ENCODE measurements at regions not wholly inside any gene's neighbourhood (a gene's known extent, or its start where the extent isn't known, plus 50 kb on each side); places are given as distances from the start of the nearest gene placed in this dataset.
"Not testable (repeated sequence)": the region's sequence is repeated elsewhere in the genome, so short reads cannot be mapped to it uniquely, and the experiment has no call there.

- FAIRE-seq (peak; percentile 33), DNase-seq (ENCODE audit: insufficient read length, low spot score) (no peak)
Observed at GRCh38 chr12:9380650-9381049, 172.5 kb upstream of the PZP start.

GRCh38 chr12:9379023-9379742 is 171.0 kb upstream of the PZP start:
- DNase-seq (ENCODE audit: insufficient read length, low spot score) (no peak), FAIRE-seq (no peak)

GRCh38 chr12:9378430-9378835 is 170.2 kb upstream of the PZP start:
- no peak for FAIRE-seq
- peak; percentile 26 for DNase-seq (ENCODE audit: insufficient read length, low spot score)

- DNase-seq (ENCODE audit: insufficient read length, low spot score), result no peak
- no peak for FAIRE-seq
Observed at GRCh38 chr12:9372202-9372601, 164.0 kb upstream of the PZP start.

- FAIRE-seq (no peak), DNase-seq (ENCODE audit: insufficient read length, low spot score) (no peak)
Observed at GRCh38 chr12:9367828-9368227, 159.6 kb upstream of the PZP start.

- FAIRE-seq, result no peak
- DNase-seq (ENCODE audit: insufficient read length, low spot score), result no peak
Observed at GRCh38 chr12:9367201-9367600, 159.0 kb upstream of the PZP start.

GRCh38 chr12:9365296-9365695 is 157.1 kb upstream of the PZP start:
- FAIRE-seq, result no peak
- no peak for DNase-seq (ENCODE audit: insufficient read length, low spot score)

GRCh38 chr12:9364224-9365176 is 156.3 kb upstream of the PZP start:
- FAIRE-seq (no peak), DNase-seq (ENCODE audit: insufficient read length, low spot score) (no peak)

- FAIRE-seq (no peak), DNase-seq (ENCODE audit: insufficient read length, low spot score) (no peak)
Observed at GRCh38 chr12:9363145-9363544, 154.9 kb upstream of the PZP start.

- DNase-seq (ENCODE audit: insufficient read length, low spot score) (no peak), FAIRE-seq (no peak)
Observed at GRCh38 chr12:9361879-9362326, 153.7 kb upstream of the PZP start.

- FAIRE-seq, result not testable (repeated sequence)
Observed at GRCh38 chr12:9354009-9354754, 146.0 kb upstream of the PZP start.

GRCh38 chr12:9351136-9351535 is 142.9 kb upstream of the PZP start:
- no peak for FAIRE-seq

More at GRCh38 chr12:9354009-9354754, 146.0 kb upstream of the PZP start:
- not testable (repeated sequence) for DNase-seq (ENCODE audit: insufficient read length, low spot score)

GRCh38 chr12:9349888-9350885 is 142.0 kb upstream of the PZP start:
- FAIRE-seq (no peak), DNase-seq (ENCODE audit: insufficient read length, low spot score) (no peak)

More at GRCh38 chr12:9351136-9351535, 142.9 kb upstream of the PZP start:
- no peak for DNase-seq (ENCODE audit: insufficient read length, low spot score)

GRCh38 chr12:9348906-9349518 is 140.8 kb upstream of the PZP start:
- no peak for FAIRE-seq

GRCh38 chr12:9347328-9348127 is 139.3 kb upstream of the PZP start:
- DNase-seq (ENCODE audit: insufficient read length, low spot score) (no peak), FAIRE-seq (no peak)

More at GRCh38 chr12:9348906-9349518, 140.8 kb upstream of the PZP start:
- DNase-seq (ENCODE audit: insufficient read length, low spot score), result no peak

GRCh38 chr12:9346866-9347327 is 138.7 kb upstream of the PZP start:
- DNase-seq (ENCODE audit: insufficient read length, low spot score) (no peak), FAIRE-seq (no peak)

GRCh38 chr12:9345171-9345570 is 137.0 kb upstream of the PZP start:
- no peak for DNase-seq (ENCODE audit: insufficient read length, low spot score)
- no peak for FAIRE-seq

- DNase-seq (ENCODE audit: insufficient read length, low spot score) (no peak), FAIRE-seq (no peak)
Observed at GRCh38 chr12:9344541-9344940, 136.3 kb upstream of the PZP start.

Data from HTR-8/SVneo (cell line).